ENCODE measurements at regions not wholly inside any gene's neighbourhood (a gene's known extent, or its start where the extent isn't known, plus 50 kb on each side); places are given as distances from the start of the nearest gene placed in this dataset.

- no peak for TF ChIP-seq CTCF (conservative IDR thresholded peaks at IDR 0.05)
- no peaks in the 10 kb centered on the region for H3K27me3 ChIP-seq (ENCODE audit: insufficient read depth, low read length)
- Mint-ChIP-seq H3K4me3 (no peak overlapping the region), H3K9me3 (no peaks in the 10 kb centered on the region; a peak in 1 of 5 replicates), H3K27me3 (ENCODE audit: low read depth) (no peaks in the 10 kb centered on the region), H3K27ac (no peak overlapping the region), H3K36me3 (ENCODE audit: insufficient read depth in 1 of 3, low read depth in 3 of 3) (no peaks in the 10 kb centered on the region), H3K4me1 (peaks cover 6 to 10% of the 10 kb centered on the region in 2 experiments)
- H3K23me2 ChIP-seq (ENCODE audit: insufficient read length, low read depth, low read length, poor library complexity, severe bottlenecking): no peaks in the 10 kb centered on the region
- no peak overlapping the region for H2BK15ac ChIP-seq (ENCODE audit: low read depth, low read length)
- H2AFZ ChIP-seq (ENCODE audit: low read length): no peak overlapping the region
- H2BK20ac ChIP-seq (ENCODE audit: low read depth, low read length, poor library complexity, severe bottlenecking): no peak overlapping the region
- H3K14ac ChIP-seq (ENCODE audit: insufficient read depth, low read length): no peak overlapping the region
- no peak overlapping the region for H2BK120ac ChIP-seq (ENCODE audit: low read depth, low read length, poor library complexity, severe bottlenecking)
- H3K79me2 ChIP-seq (ENCODE audit: insufficient read depth, low read length): no peaks in the 10 kb centered on the region
- H2BK12ac ChIP-seq (ENCODE audit: insufficient read length, low read depth, low read length): no peak overlapping the region
- no peak overlapping the region for H3K18ac ChIP-seq (ENCODE audit: insufficient read length, low read depth, low read length)
- no peaks in the 10 kb centered on the region for H3K4me1 ChIP-seq (ENCODE audit: insufficient read depth, low read length)
- H4K8ac ChIP-seq (replicated peaks; ENCODE audit: insufficient read length, low read depth, low read length): no peak overlapping the region
- H3K79me1 ChIP-seq (ENCODE audit: insufficient read depth, low read depth, low read length, poor library complexity, severe bottlenecking): no peaks in the 10 kb centered on the region
- H2AK5ac ChIP-seq (ENCODE audit: insufficient read length, low read length): no peak overlapping the region
- no peak overlapping the region for H4K5ac ChIP-seq (ENCODE audit: insufficient read length, low read depth, low read length)
- no peak overlapping the region for H4K91ac ChIP-seq (ENCODE audit: insufficient read length, low read depth, low read length)
- H3K56ac ChIP-seq (ENCODE audit: insufficient read length, low read depth, low read length): no peak overlapping the region
- no peak overlapping the region for H2BK5ac ChIP-seq (ENCODE audit: insufficient read length, low read length)
- no peak overlapping the region for H3K4me2 ChIP-seq (ENCODE audit: insufficient read depth, insufficient read length, low read length)
- no peak for DNase-seq
- no CpG with 5 or more reads among the region's 3 CpGs for WGBS (ENCODE audit: extremely low coverage, insufficient read length, low lambda C conversion rate)
- no peaks in the 10 kb centered on the region for H3K9me3 ChIP-seq (ENCODE audit: control insufficient read depth, low read depth, low read length)
- no peak overlapping the region for H3K27ac ChIP-seq (ENCODE audit: insufficient read length, low read depth, low read length)
- H4K20me1 ChIP-seq (ENCODE audit: control insufficient read depth, insufficient read depth, insufficient read length): no peaks in the 10 kb centered on the region
- H3K9ac ChIP-seq (ENCODE audit: extremely low read depth, insufficient read length, low read length): no peak overlapping the region
- no peak overlapping the region for H3K23ac ChIP-seq (ENCODE audit: insufficient read length, low read depth, low read length)
- no peak overlapping the region for H3T11ph ChIP-seq (ENCODE audit: low read length)
- no peak overlapping the region for H3K4ac ChIP-seq (ENCODE audit: low read depth, low read length)
Observed at GRCh38 chr1:104235141-104235540, 485.4 kb downstream of the AMY1C start.

All from H9 (cell line).